DND-41 (cell line): ENCODE measurements at regions not wholly inside any gene's neighbourhood (a gene's known extent, or its start where the extent isn't known, plus 50 kb on each side); places are given as distances from the start of the nearest gene placed in this dataset.

ENCODE experiments used
- ATAC-seq: fragments of 200-7000 bp; cut with Tn5 transposase; 3 replicates; pipeline ENCODE4 v1.9.1; 2021; ENCODE audit warnings: low read depth; ENCODE audit not compliant: insufficient read depth
- DNase-seq: peaks from one replicate; pipeline ENCODE4 v3.0.0-alpha.2; 2020
- H2AFZ ChIP-seq: 2 replicates; pipeline ENCODE4 v1.6.0; 2012; ENCODE audit warnings: low read depth, low read length
- H3K27ac ChIP-seq: 2 replicates; pipeline ENCODE4 v1.5.1; 2012; ENCODE audit warnings: low read length, inconsistent platforms
- H3K27me3 ChIP-seq: fragments of 200-600 bp; sonication (generic); 2 replicates; pipeline ENCODE4 v1.6.0; 2012; ENCODE audit warnings: low read length, mild to moderate bottlenecking, inconsistent platforms; ENCODE audit not compliant: insufficient read depth, poor library complexity
- H3K36me3 ChIP-seq: 2 replicates; pipeline ENCODE4 v1.5.1; 2012; ENCODE audit warnings: low read length, inconsistent platforms; ENCODE audit not compliant: insufficient read depth
- H3K4me1 ChIP-seq: 2 replicates; pipeline ENCODE4 v1.5.1; 2012; ENCODE audit warnings: mild to moderate bottlenecking, low read length; ENCODE audit not compliant: insufficient read depth
- H3K4me2 ChIP-seq: 2 replicates; pipeline ENCODE4 v1.6.0; 2012; ENCODE audit warnings: mild to moderate bottlenecking, moderate library complexity, low read length, inconsistent platforms; ENCODE audit not compliant: insufficient read depth
- H3K4me3 ChIP-seq, 2 experiments: fragments of 200-600 bp in 1 of 2; shearing (Covaris generic) in 1 of 2; 2 replicates each; pipeline ENCODE4 v1.5.1; 2012 to 2016; ENCODE audit warnings: inconsistent platforms in 2 of 2, low read length in 2 of 2, mild to moderate bottlenecking in 2 of 2, low read depth in 1 of 2, moderate library complexity in 1 of 2
- H3K79me2 ChIP-seq: 2 replicates; pipeline ENCODE4 v1.6.0; 2012; ENCODE audit warnings: low read length, inconsistent platforms; ENCODE audit not compliant: insufficient read depth
- H3K9ac ChIP-seq: 2 replicates; pipeline ENCODE4 v1.6.0; 2012; ENCODE audit warnings: low read depth, mild to moderate bottlenecking, inconsistent platforms, low read length, moderate library complexity
- H3K9me3 ChIP-seq: 2 replicates; pipeline ENCODE4 v1.5.1; 2012; ENCODE audit warnings: low read length, moderate library complexity, mild to moderate bottlenecking, inconsistent platforms; ENCODE audit not compliant: insufficient read depth, severe bottlenecking
- H4K20me1 ChIP-seq: 2 replicates; pipeline ENCODE4 v1.6.0; 2012; ENCODE audit warnings: low read length; ENCODE audit not compliant: insufficient read depth
- CTCF ChIP-seq: IDR thresholded peaks from 2 replicates; pipeline ENCODE4 v1.5.1; 2012; ENCODE audit warnings: borderline replicate concordance, low read length, moderate library complexity, mild to moderate bottlenecking; ENCODE audit not compliant: poor library complexity, severe bottlenecking; ENCODE audit errors: extremely low read depth
- EZH2 ChIP-seq: IDR thresholded peaks from 3 replicates; pipeline ENCODE4 v1.6.1; 2012; ENCODE audit warnings: borderline replicate concordance, low read depth, mild to moderate bottlenecking, moderate library complexity, low read length, inconsistent platforms; ENCODE audit not compliant: severe bottlenecking

GRCh38 chr2:176585291-176585690 is 316.0 kb downstream of the MTX2 start:
- H3K36me3 ChIP-seq, result no peaks in the 10 kb centered on the region
- DNase-seq (no peak), ATAC-seq (no peak)
- no peaks in the 10 kb centered on the region for H3K9me3 ChIP-seq
- no peak overlapping the region for H3K4me3 ChIP-seq
- no peak overlapping the region for H2AFZ ChIP-seq
- H3K79me2 ChIP-seq, result no peaks in the 10 kb centered on the region
- H3K4me1 ChIP-seq, result no peaks in the 10 kb centered on the region
- no peaks in the 10 kb centered on the region for H4K20me1 ChIP-seq
- no peak overlapping the region for H3K4me2 ChIP-seq
- H3K9ac ChIP-seq, result no peak overlapping the region
- H3K27ac ChIP-seq, result no peak overlapping the region
- TF ChIP-seq EZH2 (no peak), CTCF (no peak)
- no peaks in the 10 kb centered on the region for H3K27me3 ChIP-seq

- Histone ChIP-seq H3K4me2 (no peak overlapping the region), H3K9me3 (no peaks in the 10 kb centered on the region), H3K4me3 (no peak overlapping the region), H2AFZ (no peak overlapping the region), H3K27me3 (no peaks in the 10 kb centered on the region), H4K20me1 (no peaks in the 10 kb centered on the region), H3K79me2 (no peaks in the 10 kb centered on the region), H3K36me3 (no peaks in the 10 kb centered on the region), H3K27ac (no peak overlapping the region), H3K9ac (no peak overlapping the region), H3K4me1 (no peaks in the 10 kb centered on the region)
- ATAC-seq (no peak), DNase-seq (no peak)
- TF ChIP-seq CTCF (no peak), EZH2 (no peak)
Measured at GRCh38 chr2:176585791-176586190, 316.5 kb downstream of the MTX2 start.

- H3K4me2 ChIP-seq, result no peak overlapping the region
- no peak overlapping the region for H3K9ac ChIP-seq
- H3K4me1 ChIP-seq, result no peaks in the 10 kb centered on the region
- no peaks in the 10 kb centered on the region for H3K79me2 ChIP-seq
- DNase-seq (no peak), ATAC-seq (no peak)
- no peak overlapping the region for H2AFZ ChIP-seq
- no peaks in the 10 kb centered on the region for H3K9me3 ChIP-seq
- TF ChIP-seq EZH2 (no peak), CTCF (no peak)
- H3K36me3 ChIP-seq, result no peaks in the 10 kb centered on the region
- no peaks in the 10 kb centered on the region for H3K27me3 ChIP-seq
- no peaks in the 10 kb centered on the region for H4K20me1 ChIP-seq
- H3K4me3 ChIP-seq, result no peak overlapping the region
- H3K27ac ChIP-seq, result no peak overlapping the region
Measured at GRCh38 chr2:176589287-176589686, 320.0 kb downstream of the MTX2 start.

- no peaks in the 10 kb centered on the region for H3K27me3 ChIP-seq
Measured at GRCh38 chr2:176589825-176590440, 320.7 kb downstream of the MTX2 start.

More at GRCh38 chr2:176589825-176590440, 320.7 kb downstream of the MTX2 start:
- no peak overlapping the region for H2AFZ ChIP-seq
- H3K4me1 ChIP-seq, result no peaks in the 10 kb centered on the region
- no peaks in the 10 kb centered on the region for H4K20me1 ChIP-seq
- TF ChIP-seq EZH2 (no peak), CTCF (no peak)
- ATAC-seq, result no peak
- H3K79me2 ChIP-seq, result no peaks in the 10 kb centered on the region
- H3K9ac ChIP-seq, result no peak overlapping the region
- DNase-seq, result no peak
- no peak overlapping the region for H3K27ac ChIP-seq
- H3K4me3 ChIP-seq, result no peak overlapping the region
- no peak overlapping the region for H3K4me2 ChIP-seq
- H3K36me3 ChIP-seq, result no peaks in the 10 kb centered on the region
- no peaks in the 10 kb centered on the region for H3K9me3 ChIP-seq
